SK-N-SH treated with all-trans-retinoic acid at 6 μM for 48 hours (cell line): ENCODE measurements at regions not wholly inside any gene's neighbourhood (a gene's known extent, or its start where the extent isn't known, plus 50 kb on each side); places are given as distances from the start of the nearest gene placed in this dataset.

Source experiments
- ATAC-seq: fragments of 200-7000 bp; cut with Tn5 transposase; 3 replicates; pipeline ENCODE4 v1.9.1; 2020; ENCODE audit warnings: mild to moderate bottlenecking, moderate library complexity
- ARNTL ChIP-seq: fragments of 450-650 bp; formaldehyde crosslinking; IDR thresholded peaks from 2 replicates; pipeline ENCODE4 v1.5.0; 2020; ENCODE audit warnings: low read depth, mild to moderate bottlenecking, moderate library complexity, borderline replicate concordance
- BACH2 ChIP-seq: fragments of 250-450 bp; sonication (Bioruptor Pico); IDR thresholded peaks from 2 replicates; pipeline ENCODE4 v1.9.0; 2021; ENCODE audit warnings: mild to moderate bottlenecking, borderline replicate concordance
- CSDC2 ChIP-seq: fragments of 250-450 bp; sonication (Bioruptor Pico); IDR thresholded peaks from 2 replicates; pipeline ENCODE4 v1.5.0; 2020; ENCODE audit warnings: mild to moderate bottlenecking, moderate library complexity
- ESRRG ChIP-seq: fragments of 250-450 bp; sonication (Bioruptor Pico); IDR thresholded peaks from 2 replicates; pipeline ENCODE4 v1.6.1; 2021; ENCODE audit warnings: mild to moderate bottlenecking
- GLIS3 ChIP-seq: fragments of 250-450 bp; sonication (Bioruptor Pico); IDR thresholded peaks from 2 replicates; pipeline ENCODE4 v1.5.0; 2020; ENCODE audit warnings: mild to moderate bottlenecking, moderate library complexity
- ISL1 ChIP-seq: fragments of 250-450 bp; sonication (Bioruptor Pico); IDR thresholded peaks from 2 replicates; pipeline ENCODE4 v2.1.2; 2022; ENCODE audit warnings: mild to moderate bottlenecking, moderate library complexity
- OSR1 ChIP-seq: fragments of 250-450 bp; sonication (Bioruptor Pico); IDR thresholded peaks from 2 replicates; pipeline ENCODE4 v1.8.0; 2022; ENCODE audit warnings: moderate library complexity, mild to moderate bottlenecking, inconsistent platforms
- PATZ1 ChIP-seq: fragments of 250-450 bp; sonication (Bioruptor Pico); IDR thresholded peaks from 2 replicates; pipeline ENCODE4 v1.8.0; 2020; ENCODE audit warnings: mild to moderate bottlenecking, moderate library complexity, borderline replicate concordance
- POU6F1 ChIP-seq: fragments of 250-450 bp; sonication (Bioruptor Pico); IDR thresholded peaks from 2 replicates; pipeline ENCODE4 v1.8.0; 2021; ENCODE audit warnings: low read depth, mild to moderate bottlenecking, moderate library complexity, borderline replicate concordance
- PPARA ChIP-seq: fragments of 250-450 bp; sonication (Bioruptor Pico); IDR thresholded peaks from 2 replicates; pipeline ENCODE4 v1.5.0; 2020; ENCODE audit warnings: mild to moderate bottlenecking, borderline replicate concordance
- RARB ChIP-seq: fragments of 250-450 bp; sonication (Bioruptor Pico); IDR thresholded peaks from 2 replicates; pipeline ENCODE4 v1.8.0; 2021; ENCODE audit warnings: mild to moderate bottlenecking, moderate library complexity
- SNAI2 ChIP-seq: fragments of 250-450 bp; sonication (Bioruptor Pico); IDR thresholded peaks from 2 replicates; pipeline ENCODE4 v1.5.0; 2020; ENCODE audit warnings: mild to moderate bottlenecking, moderate library complexity
- TCF4 ChIP-seq: fragments of 250-450 bp; sonication (Bioruptor Pico); IDR thresholded peaks from 2 replicates; pipeline ENCODE4 v1.8.0; 2021; ENCODE audit warnings: mild to moderate bottlenecking, moderate library complexity, borderline replicate concordance
- TOX ChIP-seq: fragments of 250-450 bp; sonication (Bioruptor Pico); IDR thresholded peaks from 2 replicates; pipeline ENCODE4 v1.8.0; 2021; ENCODE audit warnings: mild to moderate bottlenecking, moderate library complexity, borderline replicate concordance
- ZC3H10 ChIP-seq: fragments of 250-450 bp; sonication (Bioruptor Pico); IDR thresholded peaks from 2 replicates; pipeline ENCODE4 v1.5.1; 2021; ENCODE audit warnings: mild to moderate bottlenecking, moderate library complexity
- ZFP3 ChIP-seq: fragments of 250-450 bp; sonication (Bioruptor Pico); IDR thresholded peaks from 2 replicates; pipeline ENCODE4 v1.5.0; 2020; ENCODE audit warnings: mild to moderate bottlenecking, moderate library complexity
- ZFP30 ChIP-seq: fragments of 450-650 bp; formaldehyde crosslinking; IDR thresholded peaks from 2 replicates; pipeline ENCODE4 v1.5.0; 2022; ENCODE audit warnings: mild to moderate bottlenecking, moderate library complexity
- ZNF70 ChIP-seq: fragments of 450-650 bp; formaldehyde crosslinking; IDR thresholded peaks from 2 replicates; pipeline ENCODE4 v1.5.0; 2020; ENCODE audit warnings: mild to moderate bottlenecking, moderate library complexity
- ZNF8 ChIP-seq: fragments of 450-650 bp; formaldehyde crosslinking; IDR thresholded peaks from 2 replicates; pipeline ENCODE4 v1.5.0; 2020; ENCODE audit warnings: mild to moderate bottlenecking, moderate library complexity
- TF ChIP-seq, protein P1 (sequence below): fragments of 250-450 bp; sonication (Bioruptor Pico); IDR thresholded peaks from 2 replicates; pipeline ENCODE4 v1.5.0; 2020; ENCODE audit warnings: mild to moderate bottlenecking, moderate library complexity
- TF ChIP-seq, protein P2 (sequence below): fragments of 250-450 bp; sonication (Bioruptor Pico); IDR thresholded peaks from 2 replicates; pipeline ENCODE4 v1.5.1; 2020; ENCODE audit warnings: low read depth, mild to moderate bottlenecking, moderate library complexity

GRCh38 chr1:83113652-83114051, 885.3 kb downstream of the TTLL7 start:
- TF ChIP-seq BACH2 (CRISPR knock-in tag) (no peak), RARB (CRISPR knock-in tag) (no peak), PATZ1 (CRISPR knock-in tag) (no peak), ZNF8 (CRISPR knock-in tag) (no peak), ESRRG (no peak), ISL1 (CRISPR knock-in tag) (no peak), SNAI2 (no peak), POU6F1 (CRISPR knock-in tag) (no peak), ZNF70 (no peak), ARNTL (CRISPR knock-in tag) (no peak), ZFP3 (CRISPR knock-in tag) (no peak), CSDC2 (no peak), TCF4 (CRISPR knock-in tag) (no peak), OSR1 (no peak), ZFP30 (CRISPR knock-in tag) (no peak), PPARA (no peak)
- no peak for ATAC-seq

DNA sequence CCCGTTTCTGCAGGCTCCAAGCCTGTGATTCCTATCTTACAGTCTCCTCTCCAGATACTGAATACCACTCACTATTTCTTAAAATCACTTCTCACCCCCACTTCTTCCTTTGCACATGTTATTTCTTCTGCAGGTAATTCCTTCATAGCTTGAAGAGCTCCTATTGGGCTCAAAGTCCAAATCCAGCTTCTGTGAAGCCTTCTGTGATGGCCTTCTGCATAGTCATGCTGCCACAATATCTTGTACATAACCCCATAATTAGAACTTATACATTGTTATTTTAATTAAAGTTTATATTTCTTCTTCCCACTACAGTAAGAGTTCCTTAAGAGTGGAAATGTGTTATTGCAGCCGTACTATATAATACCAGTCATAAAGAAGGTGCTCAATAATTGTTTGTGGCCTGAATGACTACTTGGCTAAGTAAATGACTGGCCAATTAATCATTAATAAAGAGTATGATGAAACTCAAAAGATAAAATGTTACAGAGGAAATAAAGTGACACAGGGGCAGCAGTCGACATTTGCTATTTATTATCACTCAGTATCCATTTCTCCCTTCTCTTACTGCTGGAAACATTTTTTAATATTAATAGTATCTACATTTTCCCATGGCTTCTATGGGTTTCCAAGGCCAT, 886.6 kb downstream of the TTLL7 start:
- ATAC-seq: no peak
- TF ChIP-seq GLIS3 (CRISPR knock-in tag) (no peak), TOX (CRISPR knock-in tag) (no peak), OSR1 (no peak), PATZ1 (CRISPR knock-in tag) (no peak), ZNF8 (CRISPR knock-in tag) (no peak), ZFP30 (CRISPR knock-in tag) (no peak), BACH2 (CRISPR knock-in tag) (no peak), ZFP3 (CRISPR knock-in tag) (no peak), PPARA (no peak), ZC3H10 (CRISPR knock-in tag) (no peak), ARNTL (CRISPR knock-in tag) (no peak), CSDC2 (no peak), POU6F1 (CRISPR knock-in tag) (no peak)
- TF ChIP-seq, protein P1, sequence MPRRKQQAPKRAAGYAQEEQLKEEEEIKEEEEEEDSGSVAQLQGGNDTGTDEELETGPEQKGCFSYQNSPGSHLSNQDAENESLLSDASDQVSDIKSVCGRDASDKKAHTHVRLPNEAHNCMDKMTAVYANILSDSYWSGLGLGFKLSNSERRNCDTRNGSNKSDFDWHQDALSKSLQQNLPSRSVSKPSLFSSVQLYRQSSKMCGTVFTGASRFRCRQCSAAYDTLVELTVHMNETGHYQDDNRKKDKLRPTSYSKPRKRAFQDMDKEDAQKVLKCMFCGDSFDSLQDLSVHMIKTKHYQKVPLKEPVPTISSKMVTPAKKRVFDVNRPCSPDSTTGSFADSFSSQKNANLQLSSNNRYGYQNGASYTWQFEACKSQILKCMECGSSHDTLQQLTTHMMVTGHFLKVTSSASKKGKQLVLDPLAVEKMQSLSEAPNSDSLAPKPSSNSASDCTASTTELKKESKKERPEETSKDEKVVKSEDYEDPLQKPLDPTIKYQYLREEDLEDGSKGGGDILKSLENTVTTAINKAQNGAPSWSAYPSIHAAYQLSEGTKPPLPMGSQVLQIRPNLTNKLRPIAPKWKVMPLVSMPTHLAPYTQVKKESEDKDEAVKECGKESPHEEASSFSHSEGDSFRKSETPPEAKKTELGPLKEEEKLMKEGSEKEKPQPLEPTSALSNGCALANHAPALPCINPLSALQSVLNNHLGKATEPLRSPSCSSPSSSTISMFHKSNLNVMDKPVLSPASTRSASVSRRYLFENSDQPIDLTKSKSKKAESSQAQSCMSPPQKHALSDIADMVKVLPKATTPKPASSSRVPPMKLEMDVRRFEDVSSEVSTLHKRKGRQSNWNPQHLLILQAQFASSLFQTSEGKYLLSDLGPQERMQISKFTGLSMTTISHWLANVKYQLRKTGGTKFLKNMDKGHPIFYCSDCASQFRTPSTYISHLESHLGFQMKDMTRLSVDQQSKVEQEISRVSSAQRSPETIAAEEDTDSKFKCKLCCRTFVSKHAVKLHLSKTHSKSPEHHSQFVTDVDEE (CRISPR knock-in tag): no peak
- TF ChIP-seq, protein P2, sequence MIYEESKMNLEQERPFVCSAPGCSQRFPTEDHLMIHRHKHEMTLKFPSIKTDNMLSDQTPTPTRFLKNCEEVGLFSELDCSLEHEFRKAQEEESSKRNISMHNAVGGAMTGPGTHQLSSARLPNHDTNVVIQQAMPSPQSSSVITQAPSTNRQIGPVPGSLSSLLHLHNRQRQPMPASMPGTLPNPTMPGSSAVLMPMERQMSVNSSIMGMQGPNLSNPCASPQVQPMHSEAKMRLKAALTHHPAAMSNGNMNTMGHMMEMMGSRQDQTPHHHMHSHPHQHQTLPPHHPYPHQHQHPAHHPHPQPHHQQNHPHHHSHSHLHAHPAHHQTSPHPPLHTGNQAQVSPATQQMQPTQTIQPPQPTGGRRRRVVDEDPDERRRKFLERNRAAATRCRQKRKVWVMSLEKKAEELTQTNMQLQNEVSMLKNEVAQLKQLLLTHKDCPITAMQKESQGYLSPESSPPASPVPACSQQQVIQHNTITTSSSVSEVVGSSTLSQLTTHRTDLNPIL: no peak
